ENCODE measurements at regions not wholly inside any gene's neighbourhood (a gene's known extent, or its start where the extent isn't known, plus 50 kb on each side); places are given as distances from the start of the nearest gene placed in this dataset.

DNA sequence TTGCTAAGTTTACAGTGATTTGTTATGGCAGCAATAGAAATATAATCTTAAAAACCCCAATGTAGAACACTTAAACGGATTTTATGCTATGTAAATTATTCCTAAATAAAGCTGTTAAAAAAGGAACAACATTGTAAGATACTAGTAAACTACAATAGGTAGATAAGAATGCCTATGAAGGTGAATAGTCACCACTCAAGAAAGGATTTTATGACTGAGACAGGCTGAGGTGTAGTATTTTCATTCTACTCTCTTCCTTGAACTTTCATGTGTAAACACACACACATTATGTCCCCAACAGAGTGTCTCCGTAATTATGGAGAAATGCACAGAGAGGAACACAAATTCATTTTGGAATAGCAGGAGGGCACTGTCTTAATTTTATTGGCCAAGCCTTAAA lies 183.9 kb upstream of the ST6GAL2 start:
- no peaks in the 10 kb centered on the region for H3K79me2 ChIP-seq (ENCODE audit: low read depth)
- H2AFZ ChIP-seq: no peak overlapping the region
- no TSS peak for BruUV-seq (replicated peaks)
- H3K4me3 ChIP-seq: no peak overlapping the region
- intact Hi-C loops (cut with micrococcal nuclease; ENCODE audit: unreplicated experiment): no loop called here
- no peak overlapping the region for H3K27ac ChIP-seq
- H4K20me1 ChIP-seq (ENCODE audit: insufficient read depth): no peaks in the 10 kb centered on the region
- no peaks in the 10 kb centered on the region for H3K36me3 ChIP-seq (ENCODE audit: low read depth)
- peaks cover 19% of the 10 kb centered on the region for H3K27me3 ChIP-seq (ENCODE audit: insufficient read depth, low read depth)
- H3K4me1 ChIP-seq (replicated peaks; ENCODE audit: insufficient read depth): no peaks in the 10 kb centered on the region
- no peak for TF ChIP-seq EZH2 (IDR thresholded peaks at IDR 0.05; ENCODE audit: low read depth)
- TF ChIP-seq, protein P1, sequence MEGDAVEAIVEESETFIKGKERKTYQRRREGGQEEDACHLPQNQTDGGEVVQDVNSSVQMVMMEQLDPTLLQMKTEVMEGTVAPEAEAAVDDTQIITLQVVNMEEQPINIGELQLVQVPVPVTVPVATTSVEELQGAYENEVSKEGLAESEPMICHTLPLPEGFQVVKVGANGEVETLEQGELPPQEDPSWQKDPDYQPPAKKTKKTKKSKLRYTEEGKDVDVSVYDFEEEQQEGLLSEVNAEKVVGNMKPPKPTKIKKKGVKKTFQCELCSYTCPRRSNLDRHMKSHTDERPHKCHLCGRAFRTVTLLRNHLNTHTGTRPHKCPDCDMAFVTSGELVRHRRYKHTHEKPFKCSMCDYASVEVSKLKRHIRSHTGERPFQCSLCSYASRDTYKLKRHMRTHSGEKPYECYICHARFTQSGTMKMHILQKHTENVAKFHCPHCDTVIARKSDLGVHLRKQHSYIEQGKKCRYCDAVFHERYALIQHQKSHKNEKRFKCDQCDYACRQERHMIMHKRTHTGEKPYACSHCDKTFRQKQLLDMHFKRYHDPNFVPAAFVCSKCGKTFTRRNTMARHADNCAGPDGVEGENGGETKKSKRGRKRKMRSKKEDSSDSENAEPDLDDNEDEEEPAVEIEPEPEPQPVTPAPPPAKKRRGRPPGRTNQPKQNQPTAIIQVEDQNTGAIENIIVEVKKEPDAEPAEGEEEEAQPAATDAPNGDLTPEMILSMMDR (conservative IDR thresholded peaks at IDR 0.05): no peak
- no peak for DNase-seq
- no peaks in the 10 kb centered on the region for H3K9me2 ChIP-seq (ENCODE audit: insufficient read depth)
- no peaks in the 10 kb centered on the region for H3F3A ChIP-seq (ENCODE audit: insufficient read depth, low read depth)
- CTCF ChIA-PET: no interaction called here
- POLR2A ChIA-PET (ENCODE audit: unreplicated experiment): no interaction called here
- H3K9me3 ChIP-seq (ENCODE audit: insufficient read depth, low read depth): no peaks in the 10 kb centered on the region
- H3K4me2 ChIP-seq: no peak overlapping the region

DNA sequence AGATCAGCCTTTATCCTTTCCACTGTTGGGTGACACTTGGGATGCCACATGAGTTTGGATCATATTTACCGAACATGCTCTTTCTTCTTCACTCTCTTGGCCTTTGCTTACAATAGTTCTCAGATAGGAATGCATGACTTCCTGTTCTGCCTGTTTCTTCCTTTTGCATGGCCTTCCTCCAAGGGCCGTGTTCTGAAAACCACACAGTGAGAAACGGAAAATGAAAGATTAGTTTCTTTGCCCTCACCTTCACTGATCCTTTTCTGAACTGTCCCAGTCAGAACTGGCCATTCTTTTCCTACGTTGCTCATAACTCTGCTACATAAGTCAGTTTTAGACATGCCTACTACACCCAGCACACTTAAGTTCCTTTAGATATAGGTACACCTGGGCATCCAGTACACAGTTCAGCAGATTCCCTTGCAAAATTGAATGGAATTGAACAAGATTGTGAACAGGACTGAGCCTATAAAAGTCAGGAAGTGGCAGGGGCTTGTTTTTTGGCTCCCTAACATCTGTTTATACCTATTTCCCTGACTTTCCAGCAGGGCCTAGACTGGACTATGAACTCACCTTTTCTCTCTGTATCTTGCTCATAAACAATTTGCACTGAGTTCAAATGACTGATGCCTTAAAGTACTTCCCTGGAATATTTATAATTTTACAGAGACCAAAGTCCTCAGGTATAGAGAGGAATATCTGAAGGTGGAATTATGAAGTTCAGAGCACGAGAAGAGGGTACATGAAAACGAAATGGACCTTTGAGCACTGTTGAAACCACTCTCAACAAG lies 186.4 kb upstream of the ST6GAL2 start:
- BruUV-seq (replicated peaks): no TSS peak
- intact Hi-C loops (cut with micrococcal nuclease; ENCODE audit: unreplicated experiment): no loop called here
- POLR2A ChIA-PET (ENCODE audit: unreplicated experiment): no interaction called here
- no peaks in the 10 kb centered on the region for H3K36me3 ChIP-seq (ENCODE audit: low read depth)
- no peaks in the 10 kb centered on the region for H3K9me2 ChIP-seq (ENCODE audit: insufficient read depth)
- H4K20me1 ChIP-seq (ENCODE audit: insufficient read depth): no peaks in the 10 kb centered on the region
- no peaks in the 10 kb centered on the region for H3F3A ChIP-seq (ENCODE audit: insufficient read depth, low read depth)
- peaks cover 19% of the 10 kb centered on the region for H3K27me3 ChIP-seq (ENCODE audit: insufficient read depth, low read depth)
- H3K79me2 ChIP-seq (ENCODE audit: low read depth): no peaks in the 10 kb centered on the region
- no peaks in the 10 kb centered on the region for H3K9me3 ChIP-seq (ENCODE audit: insufficient read depth, low read depth)
- no peak for DNase-seq
- H3K4me1 ChIP-seq (replicated peaks; ENCODE audit: insufficient read depth): no peaks in the 10 kb centered on the region
- no peak for TF ChIP-seq EZH2 (IDR thresholded peaks at IDR 0.05; ENCODE audit: low read depth)
- TF ChIP-seq, protein P1 (conservative IDR thresholded peaks at IDR 0.05): no peak
- CTCF ChIA-PET: no interaction called here
- no peak overlapping the region for H2AFZ ChIP-seq
- no peak overlapping the region for H3K4me2 ChIP-seq
- H3K4me3 ChIP-seq: no peak overlapping the region
- H3K27ac ChIP-seq: no peak overlapping the region

DNA sequence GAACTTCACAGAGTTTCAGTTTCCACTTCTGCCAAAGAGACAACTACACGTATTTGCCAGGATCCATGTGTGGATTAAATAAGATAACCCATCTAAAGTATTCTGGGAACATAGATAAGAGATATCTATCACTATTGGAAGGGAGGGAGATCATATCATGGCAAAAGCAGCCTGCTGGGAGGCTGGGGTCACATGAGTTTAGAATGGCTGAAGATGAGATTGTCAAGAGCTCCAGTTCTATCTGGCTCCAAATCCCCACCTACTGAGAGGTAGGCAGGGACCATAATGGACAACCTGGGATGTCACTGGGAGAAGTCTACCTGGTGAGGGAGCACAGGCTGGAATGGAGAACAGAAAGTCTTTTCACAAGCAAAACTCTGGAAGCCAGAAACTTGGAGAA lies 192.6 kb upstream of the ST6GAL2 start:
- ChIA-PET POLR2A (ENCODE audit: unreplicated experiment) (no interaction called here), CTCF (no interaction called here)
- BruUV-seq (replicated peaks): no TSS peak

More for the DNA sequence above, 192.6 kb upstream of the ST6GAL2 start:
- Histone ChIP-seq H3K4me2 (no peak overlapping the region), H3K4me3 (no peak overlapping the region), H3K9me3 (ENCODE audit: insufficient read depth, low read depth) (no peaks in the 10 kb centered on the region), H3K9me2 (ENCODE audit: insufficient read depth) (no peaks in the 10 kb centered on the region), H3K27me3 (ENCODE audit: insufficient read depth, low read depth) (0 out of 2 replicates have a peak, but pooled peaks cover 3% of the 10 kb centered on the region), H3K27ac (no peak overlapping the region), H3K36me3 (ENCODE audit: low read depth) (no peaks in the 10 kb centered on the region), H3F3A (ENCODE audit: insufficient read depth, low read depth) (no peaks in the 10 kb centered on the region), H3K4me1 (replicated peaks; ENCODE audit: insufficient read depth) (no peaks in the 10 kb centered on the region), H4K20me1 (ENCODE audit: insufficient read depth) (no peaks in the 10 kb centered on the region), H2AFZ (no peak overlapping the region), H3K79me2 (ENCODE audit: low read depth) (no peaks in the 10 kb centered on the region)
- DNase-seq: no peak
- no peak for TF ChIP-seq EZH2 (IDR thresholded peaks at IDR 0.05; ENCODE audit: low read depth)
- TF ChIP-seq, protein P1 (conservative IDR thresholded peaks at IDR 0.05): no peak
- intact Hi-C loops (cut with micrococcal nuclease; ENCODE audit: unreplicated experiment): no loop called here
